Superior temporal gyrus (tissue), 1 donor: ENCODE measurements at regions not wholly inside any gene's neighbourhood (a gene's known extent, or its start where the extent isn't known, plus 50 kb on each side); places are given as distances from the start of the nearest gene placed in this dataset.
A peak's percentile ranks its signal among the peaks of the same experiment; 100 is the strongest.
"Not testable (repeated sequence)": the region's sequence is repeated elsewhere in the genome, so short reads cannot be mapped to it uniquely, and the experiment has no call there.

Experiments
- DNase-seq: peaks from one replicate; pipeline ENCODE4 v3.0.0-alpha.2; 2016; ENCODE audit errors: extremely low spot score

- DNase-seq, result no peak
These were observed 150.7 kb downstream of the BRD1 start for GRCh38 chr22:49676783-49677494.

GRCh38 chr22:49676230-49676629 lies 151.4 kb downstream of the BRD1 start:
- DNase-seq, result no peak

GRCh38 chr22:49674479-49675050 lies 153.1 kb downstream of the BRD1 start:
- DNase-seq, result no peak

- DNase-seq, result no peak
These were observed 154.6 kb downstream of the BRD1 start for GRCh38 chr22:49673048-49673447.

- no peak for DNase-seq
These were observed 155.6 kb downstream of the BRD1 start for GRCh38 chr22:49672014-49672516.

GRCh38 chr22:49671331-49672013 lies 156.2 kb downstream of the BRD1 start:
- no peak for DNase-seq

- DNase-seq, result no peak
These were observed 157.0 kb downstream of the BRD1 start for GRCh38 chr22:49670456-49671330.

- not testable (repeated sequence) for DNase-seq
These were observed 157.7 kb downstream of the BRD1 start for GRCh38 chr22:49669969-49670455.

GRCh38 chr22:49669427-49669968 lies 158.2 kb downstream of the BRD1 start:
- DNase-seq, result not testable (repeated sequence)

- no peak for DNase-seq
These were observed 159.3 kb downstream of the BRD1 start for GRCh38 chr22:49668402-49668801.

GRCh38 chr22:49667236-49667635 lies 160.4 kb downstream of the BRD1 start:
- DNase-seq, result no peak

GRCh38 chr22:49666146-49666809 lies 161.4 kb downstream of the BRD1 start:
- DNase-seq, result no peak

GRCh38 chr22:49664891-49665290 lies 162.8 kb downstream of the BRD1 start:
- no peak for DNase-seq

- DNase-seq, result peak; percentile 59
These were observed 163.2 kb downstream of the BRD1 start for GRCh38 chr22:49664371-49664881.

GRCh38 chr22:49663823-49664222 lies 163.8 kb downstream of the BRD1 start:
- no peak for DNase-seq

- no peak for DNase-seq
These were observed 164.4 kb downstream of the BRD1 start for GRCh38 chr22:49663311-49663711.

- DNase-seq, result no peak
These were observed 165.0 kb downstream of the BRD1 start for GRCh38 chr22:49662681-49663080.

GRCh38 chr22:49660794-49661781 lies 166.6 kb downstream of the BRD1 start:
- no peak for DNase-seq

GRCh38 chr22:49660321-49660720 lies 167.4 kb downstream of the BRD1 start:
- DNase-seq, result no peak
